ENCODE measurements at regions not wholly inside any gene's neighbourhood (a gene's known extent, or its start where the extent isn't known, plus 50 kb on each side); places are given as distances from the start of the nearest gene placed in this dataset.

GRCh38 chr9:14515571-14516198, 177.5 kb downstream of the ZDHHC21 start:
- peak; percentile 87 for FAIRE-seq
- no TSS peak for BruUV-seq (replicated peaks)
- H3K27ac ChIP-seq (ENCODE audit: extremely low read depth, low read depth, low read length) = peak overlapping the region; percentile 69
- no peak for TF ChIP-seq GTF3C2 (IDR thresholded peaks at IDR 0.05; ENCODE audit: borderline replicate concordance, extremely low read depth, insufficient read length)
- TF ChIP-seq, protein P1, sequence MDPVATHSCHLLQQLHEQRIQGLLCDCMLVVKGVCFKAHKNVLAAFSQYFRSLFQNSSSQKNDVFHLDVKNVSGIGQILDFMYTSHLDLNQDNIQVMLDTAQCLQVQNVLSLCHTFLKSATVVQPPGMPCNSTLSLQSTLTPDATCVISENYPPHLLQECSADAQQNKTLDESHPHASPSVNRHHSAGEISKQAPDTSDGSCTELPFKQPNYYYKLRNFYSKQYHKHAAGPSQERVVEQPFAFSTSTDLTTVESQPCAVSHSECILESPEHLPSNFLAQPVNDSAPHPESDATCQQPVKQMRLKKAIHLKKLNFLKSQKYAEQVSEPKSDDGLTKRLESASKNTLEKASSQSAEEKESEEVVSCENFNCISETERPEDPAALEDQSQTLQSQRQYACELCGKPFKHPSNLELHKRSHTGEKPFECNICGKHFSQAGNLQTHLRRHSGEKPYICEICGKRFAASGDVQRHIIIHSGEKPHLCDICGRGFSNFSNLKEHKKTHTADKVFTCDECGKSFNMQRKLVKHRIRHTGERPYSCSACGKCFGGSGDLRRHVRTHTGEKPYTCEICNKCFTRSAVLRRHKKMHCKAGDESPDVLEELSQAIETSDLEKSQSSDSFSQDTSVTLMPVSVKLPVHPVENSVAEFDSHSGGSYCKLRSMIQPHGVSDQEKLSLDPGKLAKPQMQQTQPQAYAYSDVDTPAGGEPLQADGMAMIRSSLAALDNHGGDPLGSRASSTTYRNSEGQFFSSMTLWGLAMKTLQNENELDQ (CRISPR knock-in tag; IDR thresholded peaks at IDR 0.05; ENCODE audit: borderline replicate concordance) = no peak
- no peak for TF ChIP-seq NR2C1 (IDR thresholded peaks at IDR 0.05)
- TF ChIP-seq NR2C1 (tag; IDR thresholded peaks at IDR 0.05) = peak; percentile 20; the same call in 1 of the 2 replicates
- no peak for TF ChIP-seq HDAC1 (IDR thresholded peaks at IDR 0.05)
- TF ChIP-seq TEAD4 (IDR thresholded peaks at IDR 0.05; ENCODE audit: low read length) = no peak
- no peak for TF ChIP-seq TEAD4 (CRISPR knock-in tag; IDR thresholded peaks at IDR 0.05; ENCODE audit: borderline replicate concordance)
- TF ChIP-seq ZNF24 (IDR thresholded peaks at IDR 0.05) = no peak
- no peak for TF ChIP-seq TARDBP (IDR thresholded peaks at IDR 0.05)
- TF ChIP-seq HNRNPK (IDR thresholded peaks at IDR 0.05; ENCODE audit: low read depth, low read length, poor library complexity, severe bottlenecking) = no peak
- no peak for TF ChIP-seq NKRF (IDR thresholded peaks at IDR 0.05; ENCODE audit: borderline replicate concordance)
- no peak for TF ChIP-seq HNRNPUL1 (IDR thresholded peaks at IDR 0.05; ENCODE audit: low read length)
- no peak for TF ChIP-seq ZNF644 (tag; IDR thresholded peaks at IDR 0.05; ENCODE audit: low read depth)
- TF ChIP-seq L3MBTL2 (IDR thresholded peaks at IDR 0.05) = peak; percentile 66
- TF ChIP-seq ZFX (CRISPR knock-in tag; IDR thresholded peaks at IDR 0.05) = 0 out of 2 replicates have a peak, but pooled peaks have one; percentile 29
- TF ChIP-seq E2F3 (CRISPR knock-in tag; IDR thresholded peaks at IDR 0.05) = no peak
- TF ChIP-seq ZNF184 (CRISPR knock-in tag; IDR thresholded peaks at IDR 0.05) = no peak

More at GRCh38 chr9:14515571-14516198, 177.5 kb downstream of the ZDHHC21 start:
- Histone ChIP-seq H3K4me1 (replicated peaks in 1 of 2; ENCODE audit: control insufficient read depth in 2 of 2, insufficient read depth in 2 of 2, low read length in 2 of 2) (peaks cover 11 to 48% of the 10 kb centered on the region in 2 experiments), H4K20me1 (replicated peaks; ENCODE audit: control insufficient read depth, insufficient read depth, low read length) (no peaks in the 10 kb centered on the region), H3K36me3 (ENCODE audit: control insufficient read depth, insufficient read depth, low read length) (no peaks in the 10 kb centered on the region; the same call in 2 of the 3 replicates), H3K4me3 (no peak overlapping the region), H3K9ac (ENCODE audit: insufficient read depth in 1 of 2, low read depth in 2 of 2, low read length in 2 of 2) (peak overlapping the region; percentile 40 to 84), H3K9me3 (replicated peaks; ENCODE audit: control insufficient read depth, insufficient read depth, low read depth, low read length) (no peaks in the 10 kb centered on the region), H3K9me1 (ENCODE audit: control insufficient read depth, insufficient read depth, low read length) (no peaks in the 10 kb centered on the region), H3K79me2 (ENCODE audit: control insufficient read depth, insufficient read depth, low read length) (peaks cover 4% of the 10 kb centered on the region; the same call in 1 of the 3 replicates), H3K4me2 (ENCODE audit: insufficient read depth, low read length) (peak overlapping the region; percentile 47), H3K27me3 (ENCODE audit: control insufficient read depth in 2 of 2, insufficient read depth in 2 of 2, low read length in 2 of 2) (no peaks in the 10 kb centered on the region), H2AFZ (ENCODE audit: low read depth, low read length) (peak overlapping the region; percentile 96)
- WGBS (ENCODE audit: insufficient coverage, low coverage, missing lambda C conversion rate) = 17% methylated on average over 15 of the region's 16 CpGs
- ATAC-seq (peak; percentile 64), DNase-seq (ENCODE audit: extremely low read depth in 1 of 4, low spot score in 3 of 4) (peak in 1 of 4 experiments; percentile 68)
- POLR2A ChIA-PET = interaction anchor here (0.7 to 2.1 kb wide), 2 partner anchors 10 to 13 kb away, joined by 5 to 7 read pairs; no protein-coding TSS in a partner anchor
- in situ Hi-C loops (cut with MboI) (no loop called here), intact Hi-C loops (cut with micrococcal nuclease) (no loop called here)
- CTCF ChIA-PET (ENCODE audit: low intra/inter-chr PET ratio) = no interaction called here

Data from K562 (cell line).